DND-41 (cell line): ENCODE measurements at regions not wholly inside any gene's neighbourhood (a gene's known extent, or its start where the extent isn't known, plus 50 kb on each side); places are given as distances from the start of the nearest gene placed in this dataset.

Source experiments
- ATAC-seq: fragments of 200-7000 bp; cut with Tn5 transposase; 3 replicates; pipeline ENCODE4 v1.9.1; 2021; ENCODE audit warnings: low read depth; ENCODE audit not compliant: insufficient read depth
- DNase-seq: peaks from one replicate; pipeline ENCODE4 v3.0.0-alpha.2; 2020
- H2AFZ ChIP-seq: 2 replicates; pipeline ENCODE4 v1.6.0; 2012; ENCODE audit warnings: low read depth, low read length
- H3K27ac ChIP-seq: 2 replicates; pipeline ENCODE4 v1.5.1; 2012; ENCODE audit warnings: low read length, inconsistent platforms
- H3K27me3 ChIP-seq: fragments of 200-600 bp; sonication (generic); 2 replicates; pipeline ENCODE4 v1.6.0; 2012; ENCODE audit warnings: low read length, mild to moderate bottlenecking, inconsistent platforms; ENCODE audit not compliant: insufficient read depth, poor library complexity
- H3K36me3 ChIP-seq: 2 replicates; pipeline ENCODE4 v1.5.1; 2012; ENCODE audit warnings: low read length, inconsistent platforms; ENCODE audit not compliant: insufficient read depth
- H3K4me1 ChIP-seq: 2 replicates; pipeline ENCODE4 v1.5.1; 2012; ENCODE audit warnings: mild to moderate bottlenecking, low read length; ENCODE audit not compliant: insufficient read depth
- H3K4me2 ChIP-seq: 2 replicates; pipeline ENCODE4 v1.6.0; 2012; ENCODE audit warnings: mild to moderate bottlenecking, moderate library complexity, low read length, inconsistent platforms; ENCODE audit not compliant: insufficient read depth
- H3K4me3 ChIP-seq, 2 experiments: fragments of 200-600 bp in 1 of 2; shearing (Covaris generic) in 1 of 2; 2 replicates each; pipeline ENCODE4 v1.5.1; 2012 to 2016; ENCODE audit warnings: inconsistent platforms in 2 of 2, low read length in 2 of 2, mild to moderate bottlenecking in 2 of 2, low read depth in 1 of 2, moderate library complexity in 1 of 2
- H3K79me2 ChIP-seq: 2 replicates; pipeline ENCODE4 v1.6.0; 2012; ENCODE audit warnings: low read length, inconsistent platforms; ENCODE audit not compliant: insufficient read depth
- H3K9ac ChIP-seq: 2 replicates; pipeline ENCODE4 v1.6.0; 2012; ENCODE audit warnings: low read depth, mild to moderate bottlenecking, inconsistent platforms, low read length, moderate library complexity
- H3K9me3 ChIP-seq: 2 replicates; pipeline ENCODE4 v1.5.1; 2012; ENCODE audit warnings: low read length, moderate library complexity, mild to moderate bottlenecking, inconsistent platforms; ENCODE audit not compliant: insufficient read depth, severe bottlenecking
- H4K20me1 ChIP-seq: 2 replicates; pipeline ENCODE4 v1.6.0; 2012; ENCODE audit warnings: low read length; ENCODE audit not compliant: insufficient read depth
- CTCF ChIP-seq: IDR thresholded peaks from 2 replicates; pipeline ENCODE4 v1.5.1; 2012; ENCODE audit warnings: borderline replicate concordance, low read length, moderate library complexity, mild to moderate bottlenecking; ENCODE audit not compliant: poor library complexity, severe bottlenecking; ENCODE audit errors: extremely low read depth
- EZH2 ChIP-seq: IDR thresholded peaks from 3 replicates; pipeline ENCODE4 v1.6.1; 2012; ENCODE audit warnings: borderline replicate concordance, low read depth, mild to moderate bottlenecking, moderate library complexity, low read length, inconsistent platforms; ENCODE audit not compliant: severe bottlenecking

- no peaks in the 10 kb centered on the region for H3K4me1 ChIP-seq
- no peak overlapping the region for H3K4me2 ChIP-seq
- no peaks in the 10 kb centered on the region for H3K9me3 ChIP-seq
- ATAC-seq (no peak), DNase-seq (no peak)
- H2AFZ ChIP-seq, result no peak overlapping the region
- no peak overlapping the region for H3K4me3 ChIP-seq
- no peaks in the 10 kb centered on the region for H4K20me1 ChIP-seq
- H3K27me3 ChIP-seq, result no peaks in the 10 kb centered on the region
- no peak for TF ChIP-seq EZH2
- H3K9ac ChIP-seq, result no peak overlapping the region
- H3K36me3 ChIP-seq, result no peaks in the 10 kb centered on the region
- H3K27ac ChIP-seq, result no peak overlapping the region
- no peaks in the 10 kb centered on the region for H3K79me2 ChIP-seq
These were observed 147.9 kb upstream of the BTBD3 start for GRCh38 chr20:11769825-11770224.

GRCh38 chr20:11772226-11772730 is 145.4 kb upstream of the BTBD3 start:
- H4K20me1 ChIP-seq, result no peaks in the 10 kb centered on the region
- H3K27me3 ChIP-seq, result no peaks in the 10 kb centered on the region
- H3K9ac ChIP-seq, result no peak overlapping the region
- H3K4me2 ChIP-seq, result no peak overlapping the region
- ATAC-seq (no peak), DNase-seq (no peak)
- H3K9me3 ChIP-seq, result no peaks in the 10 kb centered on the region
- no peak overlapping the region for H3K4me3 ChIP-seq
- no peak for TF ChIP-seq CTCF
- TF ChIP-seq EZH2, result no peak
- H3K4me1 ChIP-seq, result no peaks in the 10 kb centered on the region
- no peaks in the 10 kb centered on the region for H3K36me3 ChIP-seq
- no peak overlapping the region for H3K27ac ChIP-seq
- H2AFZ ChIP-seq, result no peak overlapping the region
- H3K79me2 ChIP-seq, result no peaks in the 10 kb centered on the region

- Histone ChIP-seq H3K4me1 (no peaks in the 10 kb centered on the region), H4K20me1 (no peaks in the 10 kb centered on the region), H3K36me3 (no peaks in the 10 kb centered on the region), H3K27me3 (no peaks in the 10 kb centered on the region), H3K9me3 (no peaks in the 10 kb centered on the region), H3K79me2 (no peaks in the 10 kb centered on the region), H3K9ac (no peak overlapping the region), H3K27ac (no peak overlapping the region), H3K4me2 (no peak overlapping the region), H2AFZ (no peak overlapping the region), H3K4me3 (no peak overlapping the region)
- no peak for TF ChIP-seq CTCF
- no peak for TF ChIP-seq EZH2
- ATAC-seq (no peak), DNase-seq (no peak)
These were observed 141.0 kb upstream of the BTBD3 start for GRCh38 chr20:11776687-11777086.

GRCh38 chr20:11777387-11778205 is 140.1 kb upstream of the BTBD3 start:
- H3K79me2 ChIP-seq, result no peaks in the 10 kb centered on the region
- H3K4me1 ChIP-seq, result no peaks in the 10 kb centered on the region
- no peak overlapping the region for H3K9ac ChIP-seq
- DNase-seq (no peak), ATAC-seq (no peak)
- no peaks in the 10 kb centered on the region for H3K27me3 ChIP-seq
- H2AFZ ChIP-seq, result no peak overlapping the region
- TF ChIP-seq EZH2 (no peak), CTCF (no peak)
- H3K4me3 ChIP-seq, result no peak overlapping the region
- H3K27ac ChIP-seq, result no peak overlapping the region
- H4K20me1 ChIP-seq, result no peaks in the 10 kb centered on the region
- no peaks in the 10 kb centered on the region for H3K9me3 ChIP-seq
- no peak overlapping the region for H3K4me2 ChIP-seq
- no peaks in the 10 kb centered on the region for H3K36me3 ChIP-seq
